Kidney (tissue), 13 donors: ENCODE measurements at regions not wholly inside any gene's neighbourhood (a gene's known extent, or its start where the extent isn't known, plus 50 kb on each side); places are given as distances from the start of the nearest gene placed in this dataset.

Experiments
- DNase-seq, 5 donors: peaks; one replicate each; pipeline ENCODE4 v3.0.0-alpha.2; 2013 to 2020
- FAIRE-seq: peaks from 2 replicates; lab custom pipeline; 2012; peaks lifted over from hg19 to GRCh38; lab: Jason Lieb, UNC
- H3K27ac ChIP-seq, 2 donors: one replicate each; pipeline ENCODE4 v1.7.0; 2013; ENCODE audit warnings: low read depth in 2 of 2, low read length in 2 of 2, inconsistent platforms in 1 of 2
- H3K27me3 ChIP-seq: one replicate; pipeline ENCODE4 v1.7.1; 2013; ENCODE audit warnings: low read length, inconsistent platforms; ENCODE audit not compliant: control insufficient read depth, insufficient read depth
- H3K36me3 ChIP-seq, 3 donors: one replicate each; pipeline versions ENCODE4 v1.7.0 to v1.7.1; 2013; ENCODE audit warnings: low read length in 3 of 3, control low read depth in 1 of 3, inconsistent platforms in 1 of 3; ENCODE audit not compliant: insufficient read depth in 3 of 3, control insufficient read depth in 2 of 3
- H3K4me1 ChIP-seq, 3 donors: one replicate each; pipeline versions ENCODE4 v1.7.0 to v1.7.1; 2013; ENCODE audit warnings: low read length in 3 of 3, inconsistent platforms in 1 of 3, low read depth in 1 of 3; ENCODE audit not compliant: control insufficient read depth in 2 of 3, insufficient read depth in 2 of 3
- H3K4me3 ChIP-seq, 3 donors: one replicate each; pipeline versions ENCODE4 v1.7.0 to v1.8.1; 2013; ENCODE audit warnings: low read length in 3 of 3, control low read depth in 1 of 3, inconsistent platforms in 1 of 3
- H3K9ac ChIP-seq, 3 donors: one replicate each; pipeline versions ENCODE4 v1.7.0 to v1.7.1; 2013; ENCODE audit warnings: low read length in 3 of 3, control low read depth in 1 of 3, inconsistent platforms in 1 of 3
- H3K9me3 ChIP-seq, 3 donors: one replicate each; pipeline versions ENCODE4 v1.7.0 to v1.7.1; 2013; ENCODE audit warnings: low read length in 3 of 3, control low read depth in 1 of 3, inconsistent platforms in 1 of 3; ENCODE audit not compliant: control insufficient read depth in 2 of 3, insufficient read depth in 1 of 3
- intact Hi-C: fragments of 100-400 bp; cut with DNase I; formaldehyde crosslinking; loops from one replicate; pipeline ENCODE4 v1.11.1; 2022
- TF ChIP-seq, protein P1 (sequence below): IDR thresholded peaks from 3 replicates; pipeline ENCODE4 v1.5.1; 2012; ENCODE audit warnings: mild to moderate bottlenecking, moderate library complexity, borderline replicate concordance; ENCODE audit not compliant: insufficient read depth; ENCODE audit errors: extremely low read depth
- donor health status: control.
- donor health status: control.
- donor health status: control.
- donor health status: control.
- donor health status: control.
- donor health status: DM: yes; HTN: yes; CAD: no.
- donor health status: Normal renal cell carcinoma (clear cell type).

- no peak overlapping the region for H3K4me3 ChIP-seq
- H3K27me3 ChIP-seq: no peaks in the 10 kb centered on the region
- no peaks in the 10 kb centered on the region for H3K36me3 ChIP-seq
- no peak for FAIRE-seq
- no peak for DNase-seq
- no peak overlapping the region for H3K27ac ChIP-seq
- intact Hi-C loops: no loop called here
- no peaks in the 10 kb centered on the region for H3K9me3 ChIP-seq
- no peaks in the 10 kb centered on the region for H3K4me1 ChIP-seq
- no peak overlapping the region for H3K9ac ChIP-seq
- TF ChIP-seq, protein P1, sequence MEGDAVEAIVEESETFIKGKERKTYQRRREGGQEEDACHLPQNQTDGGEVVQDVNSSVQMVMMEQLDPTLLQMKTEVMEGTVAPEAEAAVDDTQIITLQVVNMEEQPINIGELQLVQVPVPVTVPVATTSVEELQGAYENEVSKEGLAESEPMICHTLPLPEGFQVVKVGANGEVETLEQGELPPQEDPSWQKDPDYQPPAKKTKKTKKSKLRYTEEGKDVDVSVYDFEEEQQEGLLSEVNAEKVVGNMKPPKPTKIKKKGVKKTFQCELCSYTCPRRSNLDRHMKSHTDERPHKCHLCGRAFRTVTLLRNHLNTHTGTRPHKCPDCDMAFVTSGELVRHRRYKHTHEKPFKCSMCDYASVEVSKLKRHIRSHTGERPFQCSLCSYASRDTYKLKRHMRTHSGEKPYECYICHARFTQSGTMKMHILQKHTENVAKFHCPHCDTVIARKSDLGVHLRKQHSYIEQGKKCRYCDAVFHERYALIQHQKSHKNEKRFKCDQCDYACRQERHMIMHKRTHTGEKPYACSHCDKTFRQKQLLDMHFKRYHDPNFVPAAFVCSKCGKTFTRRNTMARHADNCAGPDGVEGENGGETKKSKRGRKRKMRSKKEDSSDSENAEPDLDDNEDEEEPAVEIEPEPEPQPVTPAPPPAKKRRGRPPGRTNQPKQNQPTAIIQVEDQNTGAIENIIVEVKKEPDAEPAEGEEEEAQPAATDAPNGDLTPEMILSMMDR: no peak
Observed at GRCh38 chr5:32984851-32985610, 273.9 kb downstream of the NPR3 start.

DNA sequence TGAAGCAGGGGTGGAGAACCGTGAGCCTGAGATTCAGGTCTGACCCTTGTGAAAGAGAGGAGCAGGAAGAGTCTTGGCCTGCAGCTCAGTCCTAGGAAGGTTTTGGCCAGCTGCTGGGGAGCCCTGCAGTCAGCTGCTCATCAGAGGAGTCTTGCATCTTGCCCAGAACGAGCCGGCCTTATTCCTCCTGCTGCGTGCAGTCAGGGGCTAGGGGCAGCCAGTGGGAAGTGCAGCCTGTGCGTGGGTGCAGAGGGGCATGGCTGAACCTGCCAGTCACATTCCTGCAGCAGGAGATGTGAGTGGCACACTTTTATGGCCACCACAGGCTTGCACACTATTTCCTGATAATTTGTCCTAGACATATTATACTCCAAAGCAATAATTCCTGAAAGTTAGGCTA is 278.7 kb downstream of the NPR3 start:
- no peaks in the 10 kb centered on the region for H3K36me3 ChIP-seq
- no peak overlapping the region for H3K27ac ChIP-seq
- H3K4me1 ChIP-seq: no peaks in the 10 kb centered on the region
- FAIRE-seq (no peak), DNase-seq (no peak)
- no peak overlapping the region for H3K9ac ChIP-seq
- TF ChIP-seq, protein P1: no peak
- no peak overlapping the region for H3K4me3 ChIP-seq
- intact Hi-C loops: no loop called here
- H3K9me3 ChIP-seq: no peaks in the 10 kb centered on the region
- no peaks in the 10 kb centered on the region for H3K27me3 ChIP-seq

DNA sequence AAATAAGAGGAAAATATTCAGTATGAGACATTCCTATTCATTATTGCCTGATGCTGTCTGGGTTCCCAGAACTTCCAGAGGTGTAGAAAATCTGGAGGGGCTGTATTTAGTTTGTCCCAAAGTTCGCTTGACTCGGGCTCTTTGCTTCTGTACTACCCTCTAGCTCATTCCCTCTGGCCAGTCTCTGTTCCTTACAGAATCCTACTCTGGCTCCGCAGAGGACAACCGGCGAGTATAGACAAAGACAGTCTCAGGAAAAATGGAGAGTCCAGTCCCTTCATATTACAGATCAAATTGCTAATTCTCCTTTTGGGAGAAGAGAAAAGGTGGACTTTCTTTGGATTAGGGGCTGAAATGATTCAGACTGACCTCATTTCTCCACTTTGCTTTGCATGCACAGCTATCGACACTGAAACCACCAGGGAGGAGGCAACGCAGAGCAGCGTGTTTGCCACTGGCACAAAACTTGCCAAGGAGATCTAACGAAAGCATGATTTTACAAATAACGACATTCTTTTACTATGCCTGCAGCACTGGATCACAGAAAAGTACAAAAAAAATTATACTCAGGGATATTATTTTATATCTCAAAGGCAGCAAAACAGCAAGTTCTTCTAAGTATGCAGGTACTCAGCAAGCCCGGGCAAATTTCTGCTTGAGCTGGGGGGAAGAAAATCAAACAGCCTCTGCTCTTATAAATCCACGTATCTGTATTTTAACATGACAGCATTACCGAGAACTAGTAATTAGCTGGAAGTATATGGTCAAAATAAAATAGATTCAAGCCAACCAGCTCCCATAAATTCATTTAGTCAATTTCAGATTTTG is 279.7 kb downstream of the NPR3 start:
- DNase-seq (no peak), FAIRE-seq (no peak)
- Histone ChIP-seq H3K9ac (no peak overlapping the region), H3K4me1 (no peaks in the 10 kb centered on the region), H3K4me3 (no peak overlapping the region), H3K9me3 (no peaks in the 10 kb centered on the region), H3K36me3 (no peaks in the 10 kb centered on the region), H3K27ac (no peak overlapping the region), H3K27me3 (no peaks in the 10 kb centered on the region)
- TF ChIP-seq, protein P1: no peak
- intact Hi-C loops: no loop called here
